Anterior cingulate cortex (tissue), 58 donors: ENCODE measurements at regions not wholly inside any gene's neighbourhood (a gene's known extent, or its start where the extent isn't known, plus 50 kb on each side); places are given as distances from the start of the nearest gene placed in this dataset.

ENCODE experiments used
- DNase-seq, 58 donors: peaks; one replicate each; lab custom pipeline; 2025; lab: John Stamatoyannopoulos, UW

- no peak for DNase-seq
Measured at GRCh38 chr20:21033817-21034216, 72.3 kb downstream of the LINC00237 start.

- DNase-seq: no peak
Measured at GRCh38 chr20:21031666-21032065, 74.5 kb downstream of the LINC00237 start.

- DNase-seq: no peak
Measured at GRCh38 chr20:21029341-21029740, 76.8 kb downstream of the LINC00237 start.

GRCh38 chr20:21028921-21029320 is 77.2 kb downstream of the LINC00237 start:
- no peak for DNase-seq

GRCh38 chr20:21028436-21028835 is 77.7 kb downstream of the LINC00237 start:
- DNase-seq: no peak

GRCh38 chr20:21027569-21027968 is 78.6 kb downstream of the LINC00237 start:
- no peak for DNase-seq

GRCh38 chr20:21026951-21027350 is 79.2 kb downstream of the LINC00237 start:
- no peak for DNase-seq

GRCh38 chr20:21024420-21024819 is 81.7 kb downstream of the LINC00237 start:
- DNase-seq: no peak

- DNase-seq: no peak
Measured at GRCh38 chr20:21022925-21023324, 83.2 kb downstream of the LINC00237 start.

DNA sequence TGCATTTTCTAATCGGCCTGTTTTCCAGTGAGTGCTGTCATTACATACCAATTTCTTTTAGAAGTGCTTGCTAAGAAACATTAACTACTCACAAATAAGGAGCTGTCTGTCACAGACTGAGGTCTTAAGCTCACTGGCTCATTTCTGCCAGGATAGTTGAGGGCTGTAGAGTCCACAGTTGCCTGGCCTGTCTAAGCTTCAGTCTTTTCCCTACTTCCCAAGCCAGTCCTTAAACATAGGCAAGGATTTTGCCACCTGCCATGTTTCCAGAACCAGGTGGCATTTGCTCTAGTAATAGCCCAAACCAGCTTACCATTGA is 84.7 kb downstream of the LINC00237 start:
- no peak for DNase-seq

GRCh38 chr20:21020659-21021471 is 85.3 kb downstream of the LINC00237 start:
- DNase-seq: no peak

GRCh38 chr20:21019814-21020658 is 86.1 kb downstream of the LINC00237 start:
- DNase-seq: no peak

- DNase-seq: no peak
Measured at GRCh38 chr20:21019468-21019813, 86.7 kb downstream of the LINC00237 start.

DNA sequence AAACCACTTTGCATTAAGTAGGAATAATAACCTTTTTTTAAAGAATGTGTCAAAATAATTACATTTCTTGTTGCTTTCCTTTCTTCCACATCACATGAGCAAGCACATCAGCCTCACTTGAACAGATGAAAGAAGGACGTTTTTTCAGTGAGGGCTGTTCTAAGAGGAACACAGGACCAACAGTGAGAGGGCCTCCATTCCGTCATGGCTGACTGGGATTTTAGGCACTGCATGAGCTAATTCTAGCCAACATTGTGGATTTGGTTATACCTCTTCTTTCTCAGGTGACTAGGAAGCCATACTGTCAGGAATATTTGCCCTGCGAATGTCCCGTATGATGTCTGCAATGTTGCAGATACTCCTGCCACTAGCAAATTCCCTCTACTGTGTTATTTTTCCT is 87.6 kb downstream of the LINC00237 start:
- DNase-seq: no peak

DNA sequence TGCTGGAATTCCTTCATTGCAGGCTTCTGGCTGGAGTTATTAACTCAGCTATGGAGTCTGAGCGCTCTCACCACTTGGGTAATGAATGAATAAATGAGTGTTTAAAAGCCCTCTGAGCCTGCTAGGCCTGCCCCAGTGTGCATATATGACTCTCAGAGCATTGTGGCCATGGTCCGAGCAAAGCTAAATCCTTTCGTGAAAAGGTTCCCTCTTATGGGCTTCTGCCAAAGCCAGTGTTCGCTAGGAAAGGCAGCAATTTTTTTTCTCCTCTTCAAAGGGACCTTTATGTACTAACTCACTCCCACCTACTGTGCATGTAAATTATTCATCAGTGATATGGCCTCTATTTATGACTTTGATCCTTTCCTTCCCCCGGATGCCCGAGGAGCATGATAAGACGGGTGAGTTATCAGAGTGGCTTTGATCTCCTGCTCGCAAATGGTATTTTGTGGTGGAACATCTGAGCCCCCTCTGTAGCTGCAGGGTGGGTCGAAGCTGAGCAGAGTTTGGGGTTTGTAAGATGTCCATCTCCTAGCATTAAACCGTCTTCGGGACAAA is 88.6 kb downstream of the LINC00237 start:
- no peak for DNase-seq

DNA sequence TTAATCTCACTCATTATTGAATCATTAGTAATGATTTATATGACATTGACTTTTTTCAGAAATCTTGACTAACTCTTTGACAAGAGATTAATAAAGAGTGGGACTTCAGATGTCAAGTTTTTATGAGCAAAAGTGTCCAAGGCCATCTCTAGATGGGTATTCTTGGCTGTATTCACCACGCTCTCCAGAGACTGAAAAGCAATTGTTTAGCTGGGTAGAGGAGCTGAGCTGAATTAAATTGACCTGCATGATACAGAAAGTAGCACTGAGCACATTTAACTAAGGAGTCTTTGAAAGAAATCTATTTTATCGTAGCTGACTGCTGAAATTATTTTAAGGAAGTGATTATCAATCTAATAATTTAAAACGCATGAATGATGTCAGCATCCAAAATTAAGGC is 89.4 kb downstream of the LINC00237 start:
- DNase-seq: no peak

- DNase-seq: no peak
Measured at GRCh38 chr20:21014528-21014927, 91.6 kb downstream of the LINC00237 start.

DNA sequence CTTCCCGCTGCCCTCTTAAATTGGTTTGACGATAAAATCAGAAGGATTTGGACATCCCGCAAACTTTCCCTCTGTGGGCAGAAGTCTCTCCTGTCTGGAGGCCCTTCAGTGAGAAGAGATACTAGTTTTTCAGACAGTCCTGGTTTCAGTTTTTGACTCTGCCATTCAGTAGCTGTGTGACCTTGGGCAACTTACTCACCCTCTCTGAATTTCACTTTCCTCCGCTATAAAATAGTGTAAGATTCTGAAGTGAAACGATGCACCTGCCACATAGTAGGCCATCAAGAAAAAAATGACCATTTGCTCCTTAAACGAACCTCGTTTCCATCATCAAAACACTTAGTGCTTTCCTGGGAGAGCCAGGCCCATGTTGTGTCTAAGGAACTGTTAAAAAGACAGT is 97.2 kb downstream of the LINC00237 start:
- no peak for DNase-seq

GRCh38 chr20:21006611-21007010 is 99.5 kb downstream of the LINC00237 start:
- DNase-seq: no peak

DNA sequence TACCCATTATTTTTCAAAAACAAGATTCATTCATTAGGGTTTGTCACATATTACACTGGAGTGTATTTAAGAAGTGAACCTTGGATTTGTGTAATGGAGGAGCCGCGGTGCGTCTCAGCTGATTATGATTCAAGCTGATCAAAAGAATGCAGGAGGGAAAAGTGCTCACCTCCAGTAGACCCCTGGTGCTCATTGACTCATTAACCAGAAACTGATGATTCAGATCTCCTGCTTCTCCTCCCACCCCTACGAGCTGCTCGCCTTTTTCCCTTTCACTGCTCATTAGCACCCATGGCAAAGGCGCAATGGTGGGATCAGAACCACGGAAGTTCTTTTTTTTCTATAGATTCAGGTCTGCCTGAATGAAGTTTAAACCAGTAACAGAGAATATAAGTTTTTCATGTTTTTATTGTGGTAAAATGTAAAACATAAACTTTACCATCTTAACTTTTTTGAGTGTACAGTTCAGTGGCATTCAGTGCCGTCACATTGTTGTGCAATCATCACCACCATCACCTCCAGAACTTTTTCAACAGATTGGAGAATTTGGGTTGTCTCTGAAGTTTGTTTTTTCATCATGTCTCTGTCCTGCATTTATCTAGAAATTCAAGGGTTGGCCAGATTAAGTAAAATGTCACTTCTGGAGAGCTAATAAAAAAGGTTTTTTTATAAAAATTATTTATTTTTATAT is 101.6 kb downstream of the LINC00237 start:
- DNase-seq: no peak

GRCh38 chr20:21003902-21004301 is 102.3 kb downstream of the LINC00237 start:
- DNase-seq: no peak
